Tibial nerve (tissue), 4 donors: ENCODE measurements at regions not wholly inside any gene's neighbourhood (a gene's known extent, or its start where the extent isn't known, plus 50 kb on each side); places are given as distances from the start of the nearest gene placed in this dataset.
"Not testable (repeated sequence)": the region's sequence is repeated elsewhere in the genome, so short reads cannot be mapped to it uniquely, and the experiment has no call there.

Source experiments
- EP300 ChIP-seq, 2 donors: sonication (generic); formaldehyde crosslinking; IDR thresholded peaks; one replicate each; pipeline ENCODE4 v1.6.1; 2017; ENCODE audit warnings: antibody characterized with exemption in 2 of 2, mild to moderate bottlenecking in 1 of 2
- POLR2A ChIP-seq, 2 donors: fragments of 450-650 bp; IDR thresholded peaks; one replicate each; pipeline ENCODE4 v1.6.1; 2017; ENCODE audit warnings: antibody characterized with exemption in 2 of 2, mild to moderate bottlenecking in 2 of 2, moderate library complexity in 2 of 2
- TF ChIP-seq, protein P1 (sequence below), 5 experiments: fragments of 200-600 bp in 3 of 5; fragments of 450-650 bp in 2 of 5; sonication (generic) in 3 of 5; IDR thresholded peaks; one replicate each; pipeline ENCODE4 v1.5.1; 2016 to 2019; ENCODE audit warnings: antibody characterized with exemption in 5 of 5, mild to moderate bottlenecking in 3 of 5, moderate library complexity in 2 of 5

- TF ChIP-seq, protein P1, sequence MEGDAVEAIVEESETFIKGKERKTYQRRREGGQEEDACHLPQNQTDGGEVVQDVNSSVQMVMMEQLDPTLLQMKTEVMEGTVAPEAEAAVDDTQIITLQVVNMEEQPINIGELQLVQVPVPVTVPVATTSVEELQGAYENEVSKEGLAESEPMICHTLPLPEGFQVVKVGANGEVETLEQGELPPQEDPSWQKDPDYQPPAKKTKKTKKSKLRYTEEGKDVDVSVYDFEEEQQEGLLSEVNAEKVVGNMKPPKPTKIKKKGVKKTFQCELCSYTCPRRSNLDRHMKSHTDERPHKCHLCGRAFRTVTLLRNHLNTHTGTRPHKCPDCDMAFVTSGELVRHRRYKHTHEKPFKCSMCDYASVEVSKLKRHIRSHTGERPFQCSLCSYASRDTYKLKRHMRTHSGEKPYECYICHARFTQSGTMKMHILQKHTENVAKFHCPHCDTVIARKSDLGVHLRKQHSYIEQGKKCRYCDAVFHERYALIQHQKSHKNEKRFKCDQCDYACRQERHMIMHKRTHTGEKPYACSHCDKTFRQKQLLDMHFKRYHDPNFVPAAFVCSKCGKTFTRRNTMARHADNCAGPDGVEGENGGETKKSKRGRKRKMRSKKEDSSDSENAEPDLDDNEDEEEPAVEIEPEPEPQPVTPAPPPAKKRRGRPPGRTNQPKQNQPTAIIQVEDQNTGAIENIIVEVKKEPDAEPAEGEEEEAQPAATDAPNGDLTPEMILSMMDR (IDR thresholded peaks at IDR 0.05) = not testable (repeated sequence)
- not testable (repeated sequence) for TF ChIP-seq POLR2A, EP300 (IDR thresholded peaks at IDR 0.05)
Observed at GRCh38 chr18:9007700-9008099, 94.8 kb upstream of the NDUFV2 start.
